T1000 (cell line): ENCODE measurements at regions not wholly inside any gene's neighbourhood (a gene's known extent, or its start where the extent isn't known, plus 50 kb on each side); places are given as distances from the start of the nearest gene placed in this dataset.

ENCODE experiments used
- DNase-seq: peaks from one replicate; lab custom pipeline; 2025; ENCODE audit warnings: mixed read lengths; lab: John Stamatoyannopoulos, UW

DNA sequence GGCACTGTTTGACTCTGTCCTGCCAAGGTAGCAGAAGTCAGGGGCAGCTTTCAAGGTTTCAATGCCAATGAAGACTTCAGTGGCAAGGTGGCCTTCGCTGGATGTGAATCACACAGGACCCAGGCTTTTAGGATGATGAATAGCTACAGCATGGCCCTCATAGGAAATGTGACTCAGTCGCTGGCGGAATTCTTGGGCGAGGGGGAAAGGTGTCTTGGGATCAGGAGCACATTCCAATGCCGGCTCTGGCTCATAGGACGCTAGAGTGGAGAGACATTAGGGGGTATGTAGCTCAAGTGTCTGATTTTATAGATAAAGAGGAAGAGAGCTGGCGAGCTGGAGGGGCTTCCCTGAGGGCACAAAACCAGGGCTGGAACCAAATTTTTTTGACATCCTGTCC lies 68.6 kb downstream of the SMIM21 start:
- peak; percentile 71 for DNase-seq

DNA sequence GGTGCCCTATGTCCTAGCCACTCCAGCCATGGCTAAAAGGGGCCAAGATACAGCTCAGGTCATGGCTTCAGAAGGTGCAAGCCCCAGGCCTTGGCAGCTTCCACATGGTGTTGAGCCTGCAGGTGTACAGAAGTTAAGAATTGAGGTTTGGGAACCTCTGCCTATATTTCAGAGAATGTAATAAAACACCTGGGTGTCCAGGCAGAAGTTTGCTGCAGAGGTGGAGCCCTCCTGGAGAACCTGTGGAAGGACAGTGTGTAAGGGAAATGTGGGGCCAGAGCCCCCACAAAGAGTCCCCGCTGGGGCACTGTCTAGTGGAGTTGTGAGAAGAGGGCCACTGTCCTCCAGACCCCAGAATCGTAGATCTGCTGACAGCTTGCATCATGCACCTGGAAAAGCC lies 74.1 kb downstream of the SMIM21 start:
- no peak for DNase-seq

DNA sequence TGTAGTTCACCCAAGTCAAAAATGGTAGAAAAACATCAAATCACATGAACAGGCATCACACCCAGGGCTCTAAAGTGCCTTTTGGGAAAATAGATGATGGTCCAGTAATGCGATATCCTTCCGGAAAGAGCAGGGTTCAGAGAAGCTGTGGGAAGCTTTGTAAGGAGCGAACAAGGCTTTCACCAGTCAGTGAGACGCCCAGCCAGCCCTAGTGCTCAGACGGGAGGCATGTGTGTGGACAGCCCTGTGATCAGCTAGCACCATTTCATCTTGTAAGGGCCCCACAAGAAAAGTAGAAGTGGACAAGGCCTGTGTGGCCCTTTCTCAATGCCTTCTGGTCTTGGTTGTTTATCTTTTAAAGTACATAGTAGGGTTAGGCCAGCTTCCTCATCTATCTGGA lies 76.1 kb downstream of the SMIM21 start:
- DNase-seq, result no peak

DNA sequence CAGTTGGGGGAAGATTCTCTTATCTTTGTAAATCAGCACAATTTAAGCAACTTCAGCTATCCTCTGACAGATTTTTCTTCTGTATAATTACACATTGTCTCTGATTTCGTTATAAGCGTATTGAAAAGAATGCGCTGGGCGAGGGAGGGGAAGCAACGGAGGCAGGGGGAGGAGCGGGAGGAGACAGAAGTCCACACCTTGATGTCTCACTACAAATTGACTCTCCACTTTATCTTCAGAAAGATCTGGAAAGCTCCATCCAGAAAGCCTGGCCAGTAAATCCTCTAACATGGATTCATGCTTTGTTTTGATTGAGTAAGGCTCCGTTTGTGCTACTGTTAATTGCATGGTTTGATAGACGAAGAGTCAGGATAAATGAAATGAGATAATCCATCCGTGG lies 76.6 kb downstream of the SMIM21 start:
- DNase-seq, result no peak

DNA sequence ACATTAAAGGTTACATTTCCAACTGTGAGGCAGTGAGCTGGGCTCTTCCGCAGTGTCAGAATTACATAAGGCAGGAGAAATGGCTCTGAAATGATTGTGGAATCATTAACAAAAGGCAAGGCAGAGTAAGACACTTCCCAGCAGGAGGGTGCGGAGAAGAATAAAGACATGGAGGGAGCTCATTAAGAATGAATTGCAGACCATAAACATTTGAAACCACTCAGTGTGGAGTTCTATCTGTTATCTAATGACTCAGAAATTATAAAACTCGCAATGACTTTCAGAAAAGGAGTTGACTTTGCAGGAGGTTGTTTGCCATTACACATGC lies 77.0 kb downstream of the SMIM21 start:
- DNase-seq, result no peak

DNA sequence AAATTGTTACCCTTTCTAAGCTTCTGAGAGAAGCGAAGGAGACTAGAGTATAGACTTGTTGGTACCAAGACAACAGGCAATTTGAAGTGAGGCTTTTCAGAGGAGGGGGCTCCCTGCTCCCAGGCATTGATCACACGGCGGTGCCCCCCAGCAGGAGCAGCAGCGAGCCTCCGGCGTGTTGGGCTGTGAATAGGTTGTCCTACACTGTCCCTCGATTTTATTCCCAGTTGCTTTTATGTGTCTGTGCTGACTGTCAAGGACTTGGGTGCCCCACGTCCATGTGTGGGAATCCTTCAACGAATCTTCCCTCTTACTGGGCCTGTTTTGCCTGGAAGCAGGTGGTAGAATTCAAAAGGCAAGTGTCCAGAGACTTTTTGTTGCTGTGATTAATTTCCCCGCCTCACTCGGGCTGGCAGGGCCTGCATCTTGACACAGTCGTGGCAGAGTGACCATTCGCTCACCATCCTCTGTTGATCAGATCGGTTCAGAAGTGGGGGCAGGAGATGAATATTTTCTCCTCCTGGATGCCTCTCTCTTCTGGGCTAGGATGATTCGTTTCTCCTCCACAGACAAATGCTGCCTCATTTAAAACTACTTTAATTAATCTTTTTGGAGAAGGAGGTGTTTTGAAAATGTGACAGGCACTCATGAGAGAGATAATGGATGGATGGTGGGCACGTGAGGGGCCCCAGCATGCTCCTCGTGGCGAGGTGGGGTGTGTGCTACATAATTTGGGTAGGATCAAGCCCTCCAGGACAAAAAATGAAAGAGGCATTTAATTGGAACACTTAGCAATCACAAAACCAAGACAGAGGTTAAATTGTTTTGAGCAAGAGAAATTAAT lies 77.6 kb downstream of the SMIM21 start:
- DNase-seq, result no peak

DNA sequence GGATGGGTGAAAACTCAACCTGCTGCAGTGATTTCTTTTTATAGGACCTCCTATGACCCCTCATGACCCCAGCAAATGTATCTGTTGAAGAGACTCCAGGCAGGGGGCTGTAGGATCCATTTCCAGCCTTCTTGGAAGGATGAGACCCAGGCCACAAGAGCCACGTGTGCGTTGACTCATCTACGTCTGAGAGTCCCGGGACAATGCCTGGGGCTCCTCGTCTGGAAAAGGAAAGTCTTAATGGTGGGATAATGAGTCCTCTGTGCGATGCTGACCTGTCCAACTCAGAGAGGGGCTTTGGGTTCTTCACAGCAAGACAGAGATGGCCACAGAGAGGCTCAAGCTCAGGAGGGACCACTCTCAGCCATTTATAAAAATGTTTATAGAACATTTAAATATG lies 80.8 kb downstream of the SMIM21 start:
- no peak for DNase-seq

DNA sequence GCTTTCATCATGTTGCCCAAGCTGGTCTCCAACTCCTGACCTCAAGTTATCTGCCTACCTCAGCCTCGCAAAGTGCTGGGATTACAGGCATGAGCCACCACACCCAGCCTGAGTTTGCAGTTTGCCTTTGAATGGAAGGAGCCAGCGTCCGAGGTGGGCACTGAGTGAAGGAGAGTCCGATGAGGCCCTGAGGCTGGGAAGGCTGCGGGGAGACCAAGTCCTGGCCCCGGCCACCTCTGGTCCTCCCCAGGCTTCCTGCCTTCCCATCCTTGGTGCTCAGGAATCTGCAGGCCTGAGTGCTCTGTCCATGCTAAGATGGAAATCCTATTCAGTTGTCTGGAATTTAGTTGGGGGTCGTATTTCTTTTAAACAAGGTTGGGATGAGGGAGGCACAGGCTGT lies 82.9 kb downstream of the SMIM21 start:
- no peak for DNase-seq

DNA sequence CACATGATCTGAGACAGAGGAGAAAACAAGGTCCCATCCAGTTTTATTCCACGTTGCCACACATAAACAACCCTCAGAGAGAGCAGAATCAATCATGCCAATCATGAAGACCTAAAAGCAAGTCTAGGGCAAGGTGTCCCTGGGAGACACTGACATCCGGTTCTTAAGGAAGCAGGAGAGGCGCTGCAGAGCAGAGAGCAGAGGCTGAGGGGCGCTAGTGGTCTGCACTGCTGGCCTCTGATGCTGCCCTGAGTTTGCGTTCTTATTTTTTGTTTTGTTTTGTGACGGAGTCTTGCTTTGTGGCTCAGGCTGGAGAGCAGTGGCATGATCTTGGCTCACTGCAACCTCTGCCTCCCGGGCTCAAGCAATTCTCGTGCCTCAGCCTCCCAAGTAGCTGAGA lies 83.3 kb downstream of the SMIM21 start:
- no peak for DNase-seq

DNA sequence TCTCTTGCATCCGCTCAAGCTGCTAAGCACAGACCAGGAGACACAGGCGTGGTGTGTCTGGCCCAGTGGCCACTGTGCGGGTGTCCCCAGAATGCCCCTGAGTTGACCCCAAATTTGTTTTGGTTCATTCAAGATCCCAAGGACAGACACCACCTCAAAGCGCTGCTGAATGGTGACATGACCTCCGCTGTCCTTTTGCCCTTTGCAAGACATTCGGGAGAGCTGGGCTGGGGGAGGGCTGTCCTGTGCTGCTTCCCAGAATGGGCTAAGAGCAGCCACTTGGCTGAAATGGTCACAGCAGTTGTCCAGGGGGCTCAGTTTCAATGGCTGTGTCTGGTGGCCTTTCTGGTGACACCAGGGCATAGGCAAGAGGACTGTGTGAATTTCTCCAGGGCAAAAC lies 84.1 kb downstream of the SMIM21 start:
- no peak for DNase-seq

DNA sequence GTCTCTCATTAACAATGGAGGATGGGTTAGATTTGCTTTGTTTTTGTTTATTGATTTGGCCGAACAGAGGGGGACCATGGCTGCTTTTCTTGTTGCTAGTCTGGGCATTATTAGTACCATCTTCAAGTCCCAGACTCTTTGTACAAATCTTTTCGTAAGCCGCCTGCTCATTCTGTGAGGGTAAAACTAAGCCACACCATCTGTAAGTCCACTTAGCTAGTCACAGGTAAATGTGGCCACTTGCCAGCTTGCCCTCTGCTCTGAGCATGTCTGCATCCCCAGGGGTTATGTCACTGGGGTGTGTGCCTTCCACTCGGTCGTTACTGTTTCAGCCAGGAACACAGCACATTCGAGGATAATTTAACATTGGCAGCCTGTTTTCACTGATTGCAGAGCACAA lies 85.6 kb downstream of the SMIM21 start:
- no peak for DNase-seq

DNA sequence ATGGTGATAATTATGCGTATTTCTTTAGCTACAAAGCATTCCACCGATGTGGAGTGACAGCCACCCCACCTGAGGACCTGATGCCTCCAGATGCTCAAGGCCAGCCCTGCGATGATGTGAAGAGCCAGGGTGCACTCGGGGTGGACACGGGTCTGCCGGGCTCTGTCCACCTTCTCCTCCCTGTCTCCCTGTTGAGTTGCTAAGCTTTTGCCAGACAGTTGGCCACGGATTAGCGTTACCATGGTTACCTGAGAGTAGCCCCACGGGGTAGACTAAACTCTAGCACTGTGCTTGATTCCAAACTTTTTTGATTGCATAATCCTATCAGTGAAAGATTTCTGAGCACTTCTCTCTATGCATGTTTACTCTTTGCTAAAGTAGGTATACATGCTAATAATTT lies 86.2 kb downstream of the SMIM21 start:
- no peak for DNase-seq

DNA sequence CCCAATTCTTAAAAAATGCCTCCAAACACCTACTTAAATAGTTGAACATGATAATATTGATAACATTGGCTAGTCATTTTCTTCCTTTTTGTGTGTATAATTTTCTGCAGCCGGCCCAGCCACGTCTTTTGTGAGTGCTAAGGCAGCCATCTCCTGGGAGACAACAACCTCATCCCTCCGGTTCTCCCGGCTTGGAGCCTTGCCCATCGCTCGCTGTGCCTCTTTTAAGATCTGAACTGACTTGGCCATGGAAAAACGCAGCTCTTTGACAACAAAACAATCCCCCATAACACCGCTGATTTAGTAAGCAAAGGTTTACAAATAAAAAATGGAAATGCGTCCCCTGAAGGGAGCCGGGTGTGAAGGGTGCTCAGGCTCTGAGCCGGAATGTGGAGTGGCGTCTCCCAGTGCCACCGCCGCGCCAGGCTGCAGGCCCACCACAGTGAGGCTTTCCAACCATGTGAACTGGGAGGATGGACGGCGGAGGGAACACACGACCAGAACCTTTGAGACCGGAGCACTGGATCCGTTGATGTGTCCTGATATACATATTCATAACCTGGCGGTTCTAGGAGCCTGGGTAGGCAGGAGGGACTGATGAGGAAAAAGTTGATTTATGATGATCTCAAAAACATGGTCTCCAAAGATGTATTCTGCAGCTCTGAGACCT lies 87.4 kb downstream of the SMIM21 start:
- DNase-seq, result no peak
